ENCODE measurements at regions not wholly inside any gene's neighbourhood (a gene's known extent, or its start where the extent isn't known, plus 50 kb on each side); places are given as distances from the start of the nearest gene placed in this dataset.

GRCh38 chr9:93896496-93897033 lies 58.6 kb downstream of the BARX1 start:
- Histone ChIP-seq H3K36me3 (ENCODE audit: low read depth) (no peaks in the 10 kb centered on the region), H2AFZ (no peak overlapping the region), H4K20me1 (ENCODE audit: insufficient read depth) (no peaks in the 10 kb centered on the region), H3K27ac (no peak overlapping the region), H3K9me3 (ENCODE audit: insufficient read depth, low read depth) (no peaks in the 10 kb centered on the region), H3K9me2 (ENCODE audit: insufficient read depth) (no peaks in the 10 kb centered on the region), H3K4me1 (replicated peaks; ENCODE audit: insufficient read depth) (no peaks in the 10 kb centered on the region), H3K4me2 (no peak overlapping the region), H3K79me2 (ENCODE audit: low read depth) (no peaks in the 10 kb centered on the region), H3K27me3 (ENCODE audit: insufficient read depth, low read depth) (peaks cover 89% of the 10 kb centered on the region), H3F3A (ENCODE audit: insufficient read depth, low read depth) (no peaks in the 10 kb centered on the region), H3K4me3 (no peak overlapping the region)
- no TSS peak for BruUV-seq (replicated peaks)
- CTCF ChIA-PET, result no interaction called here
- intact Hi-C loops (cut with micrococcal nuclease; ENCODE audit: unreplicated experiment), result no loop called here
- POLR2A ChIA-PET (ENCODE audit: unreplicated experiment), result no interaction called here
- TF ChIP-seq EZH2 (IDR thresholded peaks at IDR 0.05; ENCODE audit: low read depth) (no peak), CTCF (conservative IDR thresholded peaks at IDR 0.05) (no peak)
- DNase-seq, result no peak

- no peaks in the 10 kb centered on the region for H3K4me1 ChIP-seq (replicated peaks; ENCODE audit: insufficient read depth)
- no peak overlapping the region for H3K4me3 ChIP-seq
- no peaks in the 10 kb centered on the region for H3K36me3 ChIP-seq (ENCODE audit: low read depth)
- no peaks in the 10 kb centered on the region for H3F3A ChIP-seq (ENCODE audit: insufficient read depth, low read depth)
- no peak overlapping the region for H2AFZ ChIP-seq
- no peak for DNase-seq
- CTCF ChIA-PET, result no interaction called here
- H3K4me2 ChIP-seq, result no peak overlapping the region
- intact Hi-C loops (cut with micrococcal nuclease; ENCODE audit: unreplicated experiment), result no loop called here
- TF ChIP-seq EZH2 (IDR thresholded peaks at IDR 0.05; ENCODE audit: low read depth) (no peak), CTCF (conservative IDR thresholded peaks at IDR 0.05) (no peak)
- H3K9me3 ChIP-seq (ENCODE audit: insufficient read depth, low read depth), result no peaks in the 10 kb centered on the region
- no peaks in the 10 kb centered on the region for H3K9me2 ChIP-seq (ENCODE audit: insufficient read depth)
- H3K27ac ChIP-seq, result no peak overlapping the region
- POLR2A ChIA-PET (ENCODE audit: unreplicated experiment), result no interaction called here
- BruUV-seq (replicated peaks), result no TSS peak
- peaks cover 88% of the 10 kb centered on the region for H3K27me3 ChIP-seq (ENCODE audit: insufficient read depth, low read depth)
- no peaks in the 10 kb centered on the region for H3K79me2 ChIP-seq (ENCODE audit: low read depth)
- H4K20me1 ChIP-seq (ENCODE audit: insufficient read depth), result no peaks in the 10 kb centered on the region
Measured at GRCh38 chr9:93896093-93896492, 59.1 kb downstream of the BARX1 start.

GRCh38 chr9:93895535-93895934 lies 59.6 kb downstream of the BARX1 start:
- Histone ChIP-seq H4K20me1 (ENCODE audit: insufficient read depth) (no peaks in the 10 kb centered on the region), H3K4me1 (replicated peaks; ENCODE audit: insufficient read depth) (no peaks in the 10 kb centered on the region), H3K27me3 (ENCODE audit: insufficient read depth, low read depth) (peaks cover 88% of the 10 kb centered on the region), H3K36me3 (ENCODE audit: low read depth) (no peaks in the 10 kb centered on the region), H2AFZ (no peak overlapping the region), H3K79me2 (ENCODE audit: low read depth) (no peaks in the 10 kb centered on the region), H3K9me2 (ENCODE audit: insufficient read depth) (no peaks in the 10 kb centered on the region), H3K27ac (no peak overlapping the region), H3F3A (ENCODE audit: insufficient read depth, low read depth) (no peaks in the 10 kb centered on the region), H3K4me3 (no peak overlapping the region), H3K9me3 (ENCODE audit: insufficient read depth, low read depth) (no peaks in the 10 kb centered on the region), H3K4me2 (no peak overlapping the region)
- intact Hi-C loops (cut with micrococcal nuclease; ENCODE audit: unreplicated experiment), result no loop called here
- TF ChIP-seq CTCF (conservative IDR thresholded peaks at IDR 0.05) (no peak), EZH2 (IDR thresholded peaks at IDR 0.05; ENCODE audit: low read depth) (no peak)
- ChIA-PET POLR2A (ENCODE audit: unreplicated experiment) (no interaction called here), CTCF (no interaction called here)
- no TSS peak for BruUV-seq (replicated peaks)
- no peak for DNase-seq
